CD4-positive, alpha-beta T cell treated with Interleukin-1 beta for 1 hour (primary cell): ENCODE measurements at regions not wholly inside any gene's neighbourhood (a gene's known extent, or its start where the extent isn't known, plus 50 kb on each side); places are given as distances from the start of the nearest gene placed in this dataset.
A peak's percentile ranks its signal among the peaks of the same experiment; 100 is the strongest.
"Not testable (repeated sequence)": the region's sequence is repeated elsewhere in the genome, so short reads cannot be mapped to it uniquely, and the experiment has no call there.

ENCODE experiments used
- DNase-seq, 2 donors: peaks; one replicate each; pipeline ENCODE4 v3.0.0-alpha.2; 2020 to 2022

DNA sequence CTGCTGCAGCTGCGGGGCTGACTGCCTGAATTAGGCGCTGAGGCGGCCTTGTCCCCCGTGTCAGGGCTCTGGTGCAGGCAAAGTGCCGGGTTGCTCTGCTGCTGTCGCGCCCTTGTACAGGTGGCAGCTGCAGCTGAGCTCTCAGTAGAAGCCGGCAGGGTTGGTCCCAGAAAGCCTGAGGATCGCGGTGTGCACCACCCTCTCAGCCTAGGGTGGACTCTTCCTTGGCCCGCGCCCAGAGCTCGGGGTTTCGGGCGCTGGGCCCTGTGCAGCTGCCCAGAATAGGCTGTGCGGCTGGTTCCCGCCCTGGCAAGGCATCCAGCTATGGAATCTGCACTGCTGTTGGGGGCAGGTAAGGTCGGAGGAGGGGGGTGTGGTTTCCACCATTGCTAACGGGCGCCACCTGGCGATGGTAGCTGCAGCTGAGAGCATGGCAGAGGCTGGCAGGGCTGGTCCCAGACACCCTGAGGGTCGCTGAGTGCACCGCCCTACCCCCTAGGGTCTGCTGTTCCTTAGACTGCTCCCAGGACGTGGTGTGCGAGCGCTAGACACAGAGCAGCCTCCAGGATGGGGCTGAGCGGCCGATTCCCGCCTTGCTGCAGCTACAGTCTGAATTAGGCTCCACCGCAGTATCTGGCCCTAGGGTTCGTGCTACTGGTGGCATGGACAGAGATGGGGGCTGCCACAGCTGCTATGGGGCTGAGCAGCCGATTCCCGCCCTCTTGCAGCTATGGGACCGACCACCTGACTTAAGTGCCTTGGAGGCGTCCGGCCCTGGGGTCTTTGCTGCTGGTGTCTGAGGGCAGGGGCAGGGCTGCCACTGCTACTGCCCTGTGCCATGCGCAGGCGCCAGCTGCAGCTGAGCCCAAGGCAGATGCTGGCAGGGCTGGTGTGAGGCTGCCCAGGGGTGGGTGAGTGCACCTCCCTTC lies 145.0 kb downstream of the CCDC74A start:
- peak; percentile 53 for DNase-seq

DNA sequence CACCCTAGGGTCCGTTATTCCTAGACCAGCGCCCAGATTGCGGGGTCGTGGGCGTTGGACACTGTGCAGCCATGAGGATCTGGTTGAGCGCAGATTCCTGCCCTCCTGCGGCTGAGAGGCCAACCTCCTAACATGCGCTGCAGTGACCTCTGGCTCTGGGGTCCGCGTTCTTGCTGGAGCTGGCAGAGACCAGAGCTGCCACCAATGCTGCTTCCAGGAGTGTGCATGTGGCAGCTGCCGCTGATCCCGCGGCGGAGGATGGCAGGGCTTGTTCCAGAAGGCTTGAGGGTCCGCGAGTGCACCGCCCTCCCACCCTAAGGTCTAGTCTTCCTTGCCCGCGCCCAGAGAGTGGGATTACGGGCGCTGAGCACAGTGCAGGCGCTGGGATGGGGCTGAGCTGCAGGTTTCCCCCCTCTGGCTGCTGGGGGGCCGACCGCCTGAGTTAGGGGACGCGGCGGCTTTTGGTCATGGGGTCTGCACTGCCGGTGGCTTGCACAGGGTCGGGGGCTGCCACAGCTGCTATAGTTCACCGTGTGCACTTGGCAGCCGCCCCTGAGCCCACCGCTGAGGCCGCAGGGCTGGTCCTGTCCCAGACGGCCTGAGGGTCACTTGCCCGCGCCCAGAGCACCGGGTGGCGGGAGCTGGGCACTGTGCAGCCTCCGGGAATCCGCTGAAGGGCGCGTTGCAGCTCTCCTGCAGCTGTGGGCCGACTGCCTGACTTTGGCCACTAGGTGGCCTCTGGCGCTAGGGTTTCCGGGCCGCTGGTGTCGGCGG lies 145.9 kb downstream of the CCDC74A start:
- peak; percentile 62 to 69 for DNase-seq

GRCh38 chr2:131674174-131674507 lies 146.5 kb downstream of the CCDC74A start:
- DNase-seq, result no peak

- not testable (repeated sequence) for DNase-seq
Measured at GRCh38 chr2:131681611-131682121, 154.0 kb downstream of the CCDC74A start.

- peak; percentile 69 for DNase-seq
Measured at GRCh38 chr2:131682122-131682944, 154.6 kb downstream of the CCDC74A start.

DNA sequence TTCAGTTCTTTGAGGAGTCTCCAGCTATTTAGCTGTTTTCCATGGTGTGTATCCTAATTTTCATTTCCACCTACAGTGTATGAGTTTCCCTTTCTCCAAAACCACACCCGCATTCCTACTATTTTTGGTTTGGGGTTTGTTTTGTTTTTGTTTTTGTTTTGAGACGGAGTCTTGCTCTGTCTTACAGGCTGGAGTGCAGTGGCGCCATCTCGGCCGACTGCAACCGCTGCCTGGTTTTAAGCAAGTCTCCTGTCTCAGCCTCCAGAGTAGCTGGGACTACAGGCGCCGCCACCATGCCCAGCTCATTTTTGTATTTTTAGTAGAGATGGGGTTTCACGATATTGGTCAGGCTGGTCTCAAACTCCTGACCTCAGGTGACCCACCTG lies 155.2 kb downstream of the CCDC74A start:
- not testable (repeated sequence) for DNase-seq

DNA sequence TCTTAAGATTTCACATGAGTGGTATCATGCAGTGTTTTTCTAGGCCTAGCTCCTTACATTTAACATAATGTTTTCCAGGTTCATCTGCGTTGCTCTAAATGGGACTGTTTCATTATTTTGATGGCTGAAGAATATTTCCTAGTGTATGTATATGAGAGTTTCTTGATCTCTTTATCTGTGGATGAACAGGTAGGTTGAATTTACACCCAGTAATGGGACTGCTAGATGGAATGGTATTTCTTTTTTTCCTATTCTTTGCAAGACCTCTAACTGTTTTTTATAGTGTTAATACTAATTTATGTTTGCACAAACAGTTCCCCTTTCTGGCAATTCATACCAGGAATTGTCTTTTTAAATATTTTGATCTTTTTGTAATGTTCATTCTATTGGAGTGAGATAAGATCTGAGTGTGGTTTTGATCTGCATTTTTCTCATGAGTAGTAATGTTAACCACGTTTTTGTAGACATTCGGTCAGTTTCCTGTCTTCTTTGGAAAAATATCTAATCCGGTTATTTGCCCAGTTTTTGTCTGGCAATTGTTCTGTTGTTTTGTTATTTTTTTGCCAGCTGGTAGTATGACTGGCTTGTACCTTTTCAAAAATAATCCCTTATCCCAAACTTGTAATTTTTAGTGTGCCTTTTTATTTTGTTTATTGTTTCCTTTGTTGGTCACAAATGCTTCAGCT lies 157.1 kb downstream of the CCDC74A start:
- DNase-seq, result not testable (repeated sequence)

- DNase-seq, result not testable (repeated sequence)
Measured at GRCh38 chr2:131686164-131686893, 158.6 kb downstream of the CCDC74A start.

DNA sequence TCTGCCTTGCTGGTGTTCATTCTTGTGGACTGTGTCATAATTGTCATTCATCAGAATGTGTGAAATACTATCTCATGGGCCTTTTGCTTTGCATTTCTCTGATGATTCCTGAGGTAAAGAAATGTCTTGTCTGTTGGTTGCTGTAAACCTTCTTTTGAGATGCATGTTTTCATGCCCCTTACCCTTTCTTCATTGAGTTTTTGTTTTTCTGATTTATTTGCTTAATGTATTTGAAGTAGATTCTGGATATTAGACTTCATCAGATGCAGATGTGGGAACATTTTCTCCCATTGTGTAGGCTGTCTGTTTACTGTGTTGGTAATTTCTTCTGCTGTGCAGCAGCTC lies 159.2 kb downstream of the CCDC74A start:
- not testable (repeated sequence) for DNase-seq

GRCh38 chr2:131689066-131689465 lies 161.4 kb downstream of the CCDC74A start:
- not testable (repeated sequence) for DNase-seq

GRCh38 chr2:131711268-131711667 lies 183.6 kb downstream of the CCDC74A start:
- not testable (repeated sequence) for DNase-seq

DNA sequence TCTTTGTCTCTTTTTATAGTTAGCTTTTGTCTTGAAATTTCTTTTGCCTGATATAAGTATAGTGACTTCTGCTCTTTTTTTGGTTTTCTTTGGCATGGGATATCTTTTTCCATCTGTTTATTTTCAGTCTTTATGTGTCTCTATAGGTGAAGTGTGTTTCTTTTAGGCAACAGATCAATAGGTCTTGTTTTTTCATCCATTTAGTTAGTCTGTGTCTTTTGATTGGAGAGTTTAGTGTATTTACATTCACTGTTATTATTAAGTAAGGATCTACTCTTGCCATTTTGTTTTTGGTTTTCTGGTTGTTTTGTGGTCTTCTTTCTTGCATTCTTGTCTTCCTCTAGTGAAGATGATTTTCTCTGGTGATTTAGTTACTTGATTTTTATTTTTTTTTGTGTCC lies 190.2 kb downstream of the CCDC74A start:
- not testable (repeated sequence) for DNase-seq

- not testable (repeated sequence) for DNase-seq
Measured at GRCh38 chr2:131721163-131721562, 193.5 kb downstream of the CCDC74A start.

DNA sequence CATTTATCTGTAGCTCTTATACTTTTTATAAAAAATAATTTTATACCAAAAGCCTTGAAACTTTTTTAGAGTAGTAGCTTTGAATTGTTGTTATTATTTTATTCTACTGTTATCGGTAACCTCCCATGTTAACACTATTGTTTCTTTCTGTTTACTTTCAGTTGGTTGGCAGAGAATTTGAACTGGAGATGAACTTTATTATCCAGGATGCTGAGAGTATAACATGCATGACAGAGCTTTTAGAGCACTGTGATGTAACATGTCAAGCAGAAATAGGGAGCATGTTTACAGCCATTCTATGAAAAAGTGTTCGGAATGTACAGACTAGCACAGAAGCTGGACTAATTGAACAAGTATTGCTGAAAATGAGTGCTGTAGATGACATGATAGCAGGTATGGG lies 194.6 kb downstream of the CCDC74A start:
- not testable (repeated sequence) for DNase-seq

GRCh38 chr2:131724019-131724418 lies 196.3 kb downstream of the CCDC74A start:
- no peak for DNase-seq

DNA sequence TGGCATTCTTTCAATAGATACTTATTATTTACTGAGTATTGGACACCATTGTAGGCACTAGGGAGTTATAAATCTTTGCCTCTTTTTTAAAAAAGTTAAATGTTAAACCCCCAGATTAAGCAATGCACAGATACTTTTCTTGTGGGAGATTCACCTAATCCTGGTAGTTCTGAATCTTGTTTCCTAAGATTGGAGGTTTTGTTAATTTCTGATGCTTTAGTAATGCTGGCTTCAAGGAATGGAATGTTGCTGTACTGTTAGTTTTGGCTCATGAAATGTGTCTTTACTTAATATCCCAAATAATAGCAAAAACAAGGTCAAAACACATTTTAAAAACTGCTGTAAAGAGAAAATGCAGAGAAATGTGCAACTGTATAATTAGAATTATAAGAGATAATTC lies 200.8 kb downstream of the CCDC74A start:
- DNase-seq, result not testable (repeated sequence)

DNA sequence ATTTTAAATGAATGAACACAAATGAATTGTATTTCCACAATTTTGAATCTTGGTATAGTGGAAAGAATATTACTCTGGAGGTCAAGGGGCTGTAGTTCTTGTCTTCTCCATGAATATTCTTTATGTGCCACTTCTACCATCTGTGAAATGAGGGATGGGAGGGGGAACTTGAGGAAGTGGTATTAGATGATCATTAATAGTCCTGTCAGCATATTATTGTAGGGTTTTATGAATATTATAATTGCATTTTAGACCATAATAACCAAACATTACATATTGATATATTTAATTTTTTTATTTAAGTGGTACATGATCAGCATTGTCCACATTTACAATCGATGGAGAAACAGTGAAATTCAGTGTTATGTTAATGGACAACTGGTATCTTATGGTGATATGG lies 205.8 kb downstream of the CCDC74A start:
- not testable (repeated sequence) for DNase-seq

DNA sequence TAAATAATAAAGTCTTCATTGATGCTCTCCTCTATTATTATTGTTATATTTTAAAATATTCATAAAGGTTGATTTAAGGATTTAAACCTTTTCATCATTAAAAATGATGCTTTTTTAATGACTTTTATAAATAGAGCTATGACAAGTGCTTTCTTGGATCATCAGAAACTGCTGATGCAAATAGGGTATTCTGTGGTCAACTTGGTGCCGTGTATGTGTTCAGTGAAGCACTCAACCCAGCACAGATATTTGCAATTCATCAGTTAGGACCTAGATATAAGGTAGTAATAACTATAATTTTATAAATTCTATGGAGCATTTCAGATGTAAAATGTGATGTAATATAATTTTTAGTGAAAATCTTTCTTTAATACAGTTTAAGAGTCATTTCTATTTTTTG lies 208.7 kb downstream of the CCDC74A start:
- DNase-seq, result not testable (repeated sequence)

- DNase-seq, result not testable (repeated sequence)
Measured at GRCh38 chr2:131738533-131738932, 210.8 kb downstream of the CCDC74A start.

DNA sequence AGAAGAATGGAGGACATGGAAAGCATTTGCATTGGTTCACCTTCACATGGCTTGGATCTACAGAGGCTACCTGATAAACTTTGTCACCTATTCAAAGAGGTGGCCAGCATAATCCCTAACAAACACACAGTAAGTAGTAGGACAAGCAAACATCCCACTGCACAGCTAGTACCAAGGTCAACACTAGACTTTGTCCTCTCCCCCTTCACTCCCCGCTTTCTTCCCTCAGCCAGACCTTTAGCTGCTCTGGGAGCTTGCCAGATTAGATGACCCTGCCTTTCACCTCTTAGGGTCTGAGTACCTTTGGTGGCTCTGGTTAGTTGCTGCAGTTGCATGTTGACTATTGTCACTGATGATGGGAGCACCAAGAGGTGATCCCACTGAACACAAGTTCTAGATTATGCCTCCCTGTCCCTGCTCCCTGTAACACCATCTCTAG lies 211.3 kb downstream of the CCDC74A start:
- not testable (repeated sequence) for DNase-seq
